ENCODE measurements at regions not wholly inside any gene's neighbourhood (a gene's known extent, or its start where the extent isn't known, plus 50 kb on each side); places are given as distances from the start of the nearest gene placed in this dataset.
A peak's percentile ranks its signal among the peaks of the same experiment; 100 is the strongest.

- Histone ChIP-seq H3K4me3 (peak overlapping the region; percentile 56), H3K4me1 (peaks cover 32% of the 10 kb centered on the region), H3K9me3 (replicated peaks) (no peaks in the 10 kb centered on the region), H3K36me3 (no peaks in the 10 kb centered on the region), H3K27ac (replicated peaks) (peak overlapping the region; percentile 83), H3K27me3 (ENCODE audit: low read depth) (no peaks in the 10 kb centered on the region)
- DNase-seq, result no peak
- TF ChIP-seq, protein P1, sequence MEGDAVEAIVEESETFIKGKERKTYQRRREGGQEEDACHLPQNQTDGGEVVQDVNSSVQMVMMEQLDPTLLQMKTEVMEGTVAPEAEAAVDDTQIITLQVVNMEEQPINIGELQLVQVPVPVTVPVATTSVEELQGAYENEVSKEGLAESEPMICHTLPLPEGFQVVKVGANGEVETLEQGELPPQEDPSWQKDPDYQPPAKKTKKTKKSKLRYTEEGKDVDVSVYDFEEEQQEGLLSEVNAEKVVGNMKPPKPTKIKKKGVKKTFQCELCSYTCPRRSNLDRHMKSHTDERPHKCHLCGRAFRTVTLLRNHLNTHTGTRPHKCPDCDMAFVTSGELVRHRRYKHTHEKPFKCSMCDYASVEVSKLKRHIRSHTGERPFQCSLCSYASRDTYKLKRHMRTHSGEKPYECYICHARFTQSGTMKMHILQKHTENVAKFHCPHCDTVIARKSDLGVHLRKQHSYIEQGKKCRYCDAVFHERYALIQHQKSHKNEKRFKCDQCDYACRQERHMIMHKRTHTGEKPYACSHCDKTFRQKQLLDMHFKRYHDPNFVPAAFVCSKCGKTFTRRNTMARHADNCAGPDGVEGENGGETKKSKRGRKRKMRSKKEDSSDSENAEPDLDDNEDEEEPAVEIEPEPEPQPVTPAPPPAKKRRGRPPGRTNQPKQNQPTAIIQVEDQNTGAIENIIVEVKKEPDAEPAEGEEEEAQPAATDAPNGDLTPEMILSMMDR (IDR thresholded peaks at IDR 0.05; ENCODE audit: borderline replicate concordance), result no peak
- intact Hi-C loops (cut with micrococcal nuclease), result loop anchor here (10.0 kb wide), 1 partner anchor 133 kb away; no protein-coding TSS in a partner anchor
Measured at GRCh38 chr2:64732146-64732545, 78.4 kb upstream of the SERTAD2 start.

GRCh38 chr2:64735504-64735903 is 81.8 kb upstream of the SERTAD2 start:
- TF ChIP-seq, protein P1 (IDR thresholded peaks at IDR 0.05; ENCODE audit: borderline replicate concordance), result no peak
- Histone ChIP-seq H3K36me3 (no peaks in the 10 kb centered on the region), H3K27me3 (ENCODE audit: low read depth) (no peaks in the 10 kb centered on the region), H3K9me3 (replicated peaks) (no peaks in the 10 kb centered on the region), H3K27ac (replicated peaks) (no peak overlapping the region), H3K4me1 (peaks cover 12% of the 10 kb centered on the region), H3K4me3 (no peak overlapping the region)
- no peak for DNase-seq
- intact Hi-C loops (cut with micrococcal nuclease), result loop anchor here (10.0 kb wide), 1 partner anchor 129 kb away; no protein-coding TSS in a partner anchor

DNA sequence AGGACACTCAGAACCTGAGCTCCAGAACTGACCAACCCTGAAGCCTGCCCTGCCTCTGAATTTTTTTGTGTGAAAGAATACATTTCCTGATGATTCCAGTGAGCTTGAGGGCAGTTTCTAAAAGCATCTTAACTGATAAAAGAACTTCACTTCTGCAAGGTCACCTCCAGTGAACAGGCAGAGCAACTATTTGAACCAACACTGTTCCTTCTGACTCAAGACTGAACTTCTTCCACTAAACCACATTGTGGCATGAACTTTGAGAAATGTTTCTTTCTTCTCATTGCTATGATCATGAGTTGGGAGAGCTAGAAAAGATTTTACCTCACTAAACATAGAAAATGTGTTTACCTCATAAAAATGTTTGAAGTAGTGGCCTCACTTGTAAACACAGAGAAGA is 83.8 kb upstream of the SERTAD2 start:
- H3K4me3 ChIP-seq, result no peak overlapping the region
- H3K9me3 ChIP-seq (replicated peaks), result no peaks in the 10 kb centered on the region
- H3K36me3 ChIP-seq, result no peaks in the 10 kb centered on the region
- DNase-seq, result no peak
- TF ChIP-seq, protein P1 (IDR thresholded peaks at IDR 0.05; ENCODE audit: borderline replicate concordance), result no peak
- H3K27me3 ChIP-seq (ENCODE audit: low read depth), result no peaks in the 10 kb centered on the region
- no peaks in the 10 kb centered on the region for H3K4me1 ChIP-seq
- no peak overlapping the region for H3K27ac ChIP-seq (replicated peaks)
- intact Hi-C loops (cut with micrococcal nuclease), result loop anchor here (10.0 kb wide), 1 partner anchor 127 kb away; no protein-coding TSS in a partner anchor

DNA sequence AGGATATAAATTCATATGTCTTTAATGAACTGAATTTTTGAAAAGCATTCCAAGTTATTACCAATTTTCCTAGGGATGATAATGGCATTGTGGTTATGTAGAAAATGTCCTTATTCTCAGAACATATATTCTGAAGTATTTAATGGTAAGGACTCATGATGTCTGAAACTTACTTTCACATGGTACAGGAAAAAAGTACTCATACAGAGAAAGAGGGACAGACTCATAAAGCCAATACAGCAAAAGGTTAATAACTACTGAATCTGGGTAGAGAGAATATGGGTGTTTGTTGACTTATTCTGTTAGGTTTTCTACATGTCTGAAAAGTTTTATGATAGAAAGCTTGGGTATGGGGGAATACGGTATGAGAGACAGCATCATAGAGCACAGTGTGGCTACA is 84.3 kb upstream of the SERTAD2 start:
- H3K4me3 ChIP-seq, result no peak overlapping the region
- DNase-seq, result no peak
- TF ChIP-seq, protein P1 (IDR thresholded peaks at IDR 0.05; ENCODE audit: borderline replicate concordance), result no peak
- H3K36me3 ChIP-seq, result no peaks in the 10 kb centered on the region
- no peaks in the 10 kb centered on the region for H3K4me1 ChIP-seq
- intact Hi-C loops (cut with micrococcal nuclease), result loop anchor here (10.0 kb wide), 1 partner anchor 127 kb away; no protein-coding TSS in a partner anchor
- H3K27ac ChIP-seq (replicated peaks), result no peak overlapping the region
- H3K9me3 ChIP-seq (replicated peaks), result no peaks in the 10 kb centered on the region
- no peaks in the 10 kb centered on the region for H3K27me3 ChIP-seq (ENCODE audit: low read depth)

DNA sequence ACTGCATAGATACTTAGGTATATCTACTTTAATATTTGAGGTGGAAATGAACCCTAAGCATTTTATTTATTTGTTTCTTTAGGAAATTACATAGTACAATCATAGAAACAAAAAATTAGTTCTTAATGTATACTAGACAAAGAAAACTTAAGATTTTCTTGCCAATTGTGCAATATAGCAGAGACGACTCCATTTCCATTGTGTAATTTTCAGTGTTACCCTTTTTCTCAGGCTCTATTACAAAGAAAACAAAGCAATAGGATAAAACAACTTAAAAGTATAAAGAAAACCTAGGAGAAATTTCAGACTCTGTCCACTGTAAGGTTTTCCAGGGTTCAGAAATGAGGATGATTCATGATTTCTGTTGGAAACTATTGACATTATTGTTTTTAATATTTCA is 89.0 kb upstream of the SERTAD2 start:
- H3K27ac ChIP-seq (replicated peaks), result no peak overlapping the region
- no peak overlapping the region for H3K4me3 ChIP-seq
- DNase-seq, result no peak
- no peaks in the 10 kb centered on the region for H3K4me1 ChIP-seq
- intact Hi-C loops (cut with micrococcal nuclease), result no loop called here
- TF ChIP-seq, protein P1 (IDR thresholded peaks at IDR 0.05; ENCODE audit: borderline replicate concordance), result no peak
- no peaks in the 10 kb centered on the region for H3K9me3 ChIP-seq (replicated peaks)
- no peaks in the 10 kb centered on the region for H3K27me3 ChIP-seq (ENCODE audit: low read depth)
- H3K36me3 ChIP-seq, result no peaks in the 10 kb centered on the region
